ENCODE measurements at regions not wholly inside any gene's neighbourhood (a gene's known extent, or its start where the extent isn't known, plus 50 kb on each side); places are given as distances from the start of the nearest gene placed in this dataset.

- no peak for DNase-seq (ENCODE audit: low read depth, low spot score)
- no peaks in the 10 kb centered on the region for H3K27me3 ChIP-seq (ENCODE audit: control insufficient read depth in 2 of 2, insufficient read depth in 2 of 2, low read length in 2 of 2)
- H3K4me2 ChIP-seq (ENCODE audit: insufficient read depth, low read length): no peak overlapping the region
- ChIA-PET CTCF (no interaction called here), POLR2A (no interaction called here)
- H3K4me1 ChIP-seq (ENCODE audit: control insufficient read depth, extremely low read depth, insufficient read depth, low read length): no peaks in the 10 kb centered on the region
- intact Hi-C loops (cut with micrococcal nuclease) (no loop called here), dilution Hi-C loops (cut with MboI; ENCODE audit: extremely low pct_ligation_motif_present, low sequenced_read_pairs) (no loop called here)
- no peak overlapping the region for H3K27ac ChIP-seq (ENCODE audit: insufficient read depth, low read depth, low read length)
- no peak overlapping the region for H3K4me3 ChIP-seq (replicated peaks in 1 of 3; ENCODE audit: insufficient read depth in 1 of 3, low read depth in 1 of 3, low read length in 3 of 3)
- no peaks in the 10 kb centered on the region for H3K9me3 ChIP-seq (replicated peaks; ENCODE audit: control insufficient read depth, insufficient read depth, low read length)
- H3K9me1 ChIP-seq (replicated peaks; ENCODE audit: control insufficient read depth, extremely low read depth, insufficient read depth, low read length): no peaks in the 10 kb centered on the region
- H3K36me3 ChIP-seq (ENCODE audit: control insufficient read depth in 2 of 2, extremely low read depth in 1 of 2, insufficient read depth in 2 of 2, low read length in 2 of 2): no peaks in the 10 kb centered on the region
- no peak for FAIRE-seq
- no TSS peak for BruUV-seq (replicated peaks)
- H3K9ac ChIP-seq (replicated peaks; ENCODE audit: extremely low read depth, insufficient read depth, low read length): no peak overlapping the region
- no peak for TF ChIP-seq EZH2 (IDR thresholded peaks at IDR 0.05; ENCODE audit: borderline replicate concordance, low read depth, low read length, severe bottlenecking)
- TF ChIP-seq MAX (IDR thresholded peaks at IDR 0.05; ENCODE audit: insufficient read depth, insufficient read length): no peak
- TF ChIP-seq FOS (IDR thresholded peaks at IDR 0.05; ENCODE audit: borderline replicate concordance, insufficient read depth, low read length): no peak
- TF ChIP-seq POLR2A (IDR thresholded peaks at IDR 0.05; ENCODE audit: low read depth, low read length): no peak
- TF ChIP-seq JUN (IDR thresholded peaks at IDR 0.05; ENCODE audit: borderline replicate concordance, insufficient read depth, insufficient read length, low read depth): no peak
- H2AFZ ChIP-seq (ENCODE audit: low read depth, low read length): no peak overlapping the region
- H4K20me1 ChIP-seq (replicated peaks; ENCODE audit: control insufficient read depth, extremely low read depth, insufficient read depth, low read length): no peaks in the 10 kb centered on the region
- no peaks in the 10 kb centered on the region for H3K79me2 ChIP-seq (ENCODE audit: control insufficient read depth, insufficient read depth, low read length)
Measured at GRCh38 chr5:31029925-31030324, 163.6 kb upstream of the CDH6 start.

GRCh38 chr5:31027721-31028120, 165.8 kb upstream of the CDH6 start:
- no peak for FAIRE-seq
- no peaks in the 10 kb centered on the region for H3K9me1 ChIP-seq (replicated peaks; ENCODE audit: control insufficient read depth, extremely low read depth, insufficient read depth, low read length)
- H4K20me1 ChIP-seq (replicated peaks; ENCODE audit: control insufficient read depth, extremely low read depth, insufficient read depth, low read length): no peaks in the 10 kb centered on the region
- intact Hi-C loops (cut with micrococcal nuclease): no loop called here
- no peak overlapping the region for H3K4me3 ChIP-seq (replicated peaks in 1 of 3; ENCODE audit: insufficient read depth in 1 of 3, low read depth in 1 of 3, low read length in 3 of 3)
- peaks cover 7% of the 10 kb centered on the region for H3K4me1 ChIP-seq (ENCODE audit: control insufficient read depth, extremely low read depth, insufficient read depth, low read length)
- H2AFZ ChIP-seq (ENCODE audit: low read depth, low read length): no peak overlapping the region
- DNase-seq (ENCODE audit: low read depth, low spot score): no peak
- no peaks in the 10 kb centered on the region for H3K36me3 ChIP-seq (ENCODE audit: control insufficient read depth in 2 of 2, extremely low read depth in 1 of 2, insufficient read depth in 2 of 2, low read length in 2 of 2)
- no peak overlapping the region for H3K27ac ChIP-seq (ENCODE audit: insufficient read depth, low read depth, low read length)
- dilution Hi-C loops (cut with MboI; ENCODE audit: extremely low pct_ligation_motif_present, low sequenced_read_pairs): no loop called here
- no peak overlapping the region for H3K9ac ChIP-seq (replicated peaks; ENCODE audit: extremely low read depth, insufficient read depth, low read length)
- no TSS peak for BruUV-seq (replicated peaks)
- CTCF ChIA-PET: no interaction called here
- POLR2A ChIA-PET: no interaction called here
- H3K79me2 ChIP-seq (ENCODE audit: control insufficient read depth, insufficient read depth, low read length): no peaks in the 10 kb centered on the region
- H3K9me3 ChIP-seq (replicated peaks; ENCODE audit: control insufficient read depth, insufficient read depth, low read length): no peaks in the 10 kb centered on the region
- H3K27me3 ChIP-seq (ENCODE audit: control insufficient read depth in 2 of 2, insufficient read depth in 2 of 2, low read length in 2 of 2): no peaks in the 10 kb centered on the region
- H3K4me2 ChIP-seq (ENCODE audit: insufficient read depth, low read length): no peak overlapping the region
- no peak for TF ChIP-seq FOS (IDR thresholded peaks at IDR 0.05; ENCODE audit: borderline replicate concordance, insufficient read depth, low read length)

All from endothelial cell of umbilical vein (primary cell).